GM19438 (cell line): ENCODE measurements at regions not wholly inside any gene's neighbourhood (a gene's known extent, or its start where the extent isn't known, plus 50 kb on each side); places are given as distances from the start of the nearest gene placed in this dataset.

Experiments
- ATAC-seq: cut with Tn5 transposase; IDR thresholded peaks from one replicate; pipeline ENCODE4 v1.9.1; 2021; ENCODE audit warnings: low read depth; ENCODE audit not compliant: unreplicated experiment

DNA sequence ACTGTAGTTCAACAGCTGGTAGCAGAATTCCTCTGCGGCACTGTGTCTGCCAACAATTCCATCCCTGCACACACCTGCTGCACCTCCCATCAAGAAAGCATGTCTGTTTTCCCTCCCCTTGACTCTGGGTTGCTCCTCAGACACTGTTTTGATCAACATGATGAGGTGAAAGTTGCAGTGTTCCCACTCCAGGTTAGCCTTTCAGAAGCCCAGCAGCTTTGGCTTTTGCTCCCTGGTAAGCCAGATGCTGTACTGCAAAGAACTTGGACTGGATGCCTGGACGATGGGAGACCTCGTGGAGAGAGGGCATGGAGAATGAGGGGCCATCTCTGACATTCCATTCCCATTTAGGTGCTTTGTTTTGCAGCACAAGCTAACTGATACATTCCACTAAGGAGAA lies 79.1 kb upstream of the MAFB start:
- no peak for ATAC-seq

DNA sequence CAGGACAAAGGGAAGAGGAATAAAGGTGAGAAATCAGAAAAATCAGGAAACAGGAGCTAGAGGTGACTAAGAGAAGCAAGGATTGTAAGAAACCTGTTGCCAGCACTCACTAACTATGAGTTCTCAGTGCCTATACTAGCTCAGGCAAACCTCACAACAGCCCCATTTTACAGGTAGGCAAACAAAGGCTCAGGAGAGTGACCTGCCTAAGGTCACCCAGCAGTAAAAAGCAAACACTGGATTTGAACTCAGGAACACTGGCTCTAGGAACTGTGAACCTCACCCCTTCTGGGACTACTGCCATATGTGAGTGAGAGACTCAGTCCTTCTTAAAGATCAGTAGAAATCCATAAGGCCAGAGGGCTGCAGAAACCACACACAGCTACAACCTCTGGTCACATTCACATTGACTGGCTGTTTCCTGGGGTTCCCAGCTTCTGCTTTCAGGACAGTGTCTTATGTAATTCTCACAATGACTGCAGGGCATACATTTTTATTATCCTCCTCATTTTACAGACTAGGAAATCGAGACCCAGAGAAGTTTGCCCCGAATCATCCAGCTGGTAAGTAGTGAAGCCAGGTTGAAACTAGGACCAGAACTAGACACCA lies 80.7 kb upstream of the MAFB start:
- no peak for ATAC-seq

DNA sequence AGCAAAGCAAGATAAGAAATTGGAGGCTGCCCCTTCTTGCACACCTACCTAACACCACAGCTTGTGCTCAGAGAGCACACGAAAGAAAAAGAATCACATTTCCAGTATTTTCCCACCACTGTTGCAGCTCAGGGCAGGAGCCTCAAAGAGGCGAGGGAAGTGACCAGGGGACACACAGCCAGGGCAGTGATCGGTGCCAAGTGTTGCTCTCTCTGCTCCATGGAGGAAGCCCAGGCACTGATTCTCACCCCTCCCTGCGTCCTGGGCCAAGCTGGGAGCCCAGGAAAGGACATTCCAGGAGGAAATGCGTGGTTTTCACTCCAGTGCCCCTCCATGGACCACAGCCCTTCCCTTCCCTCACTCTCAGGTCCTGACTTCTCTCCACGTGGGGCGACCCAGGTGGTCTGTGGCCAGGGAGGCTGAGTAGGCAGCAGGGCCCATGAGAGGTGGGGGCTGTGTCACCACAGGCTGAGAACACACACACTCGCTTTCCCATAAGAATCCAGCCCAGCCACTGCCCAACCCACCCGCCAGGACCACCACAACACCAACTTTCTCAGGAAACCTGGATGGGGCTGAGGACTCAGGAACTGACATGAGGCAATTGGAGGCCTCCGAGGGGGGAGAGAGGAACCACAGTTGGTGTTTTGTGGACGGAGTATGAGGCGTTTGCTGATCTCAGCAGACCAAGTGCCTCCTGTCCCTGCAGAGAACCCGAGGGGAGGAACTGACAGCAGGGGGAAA lies 81.7 kb upstream of the MAFB start:
- no peak for ATAC-seq

DNA sequence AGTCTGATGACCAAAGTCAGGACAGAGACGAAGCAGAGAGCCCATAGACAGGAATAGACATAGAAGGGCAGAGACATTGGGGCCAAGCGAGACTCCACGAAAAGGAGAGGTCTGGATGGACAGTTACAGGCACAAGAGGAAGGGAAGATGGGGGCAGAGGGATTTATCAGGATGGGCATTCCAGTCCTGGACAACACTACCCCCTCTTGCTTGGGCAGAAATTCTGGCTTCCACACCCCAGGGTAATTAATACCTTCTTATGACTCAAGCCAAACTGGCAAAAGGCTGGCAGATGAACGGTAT lies 82.2 kb upstream of the MAFB start:
- no peak for ATAC-seq

- ATAC-seq = no peak
Observed at GRCh38 chr20:40771848-40772511, 82.9 kb upstream of the MAFB start.

GRCh38 chr20:40773376-40773775 lies 84.3 kb upstream of the MAFB start:
- ATAC-seq = no peak

GRCh38 chr20:40774252-40774651 lies 85.2 kb upstream of the MAFB start:
- ATAC-seq = no peak

- ATAC-seq = no peak
Observed at GRCh38 chr20:40775561-40776146, 86.6 kb upstream of the MAFB start.

GRCh38 chr20:40776466-40777457 lies 87.7 kb upstream of the MAFB start:
- ATAC-seq = no peak

- ATAC-seq = no peak
Observed at GRCh38 chr20:40777653-40778052, 88.6 kb upstream of the MAFB start.

- no peak for ATAC-seq
Observed at GRCh38 chr20:40778894-40779496, 90.0 kb upstream of the MAFB start.

DNA sequence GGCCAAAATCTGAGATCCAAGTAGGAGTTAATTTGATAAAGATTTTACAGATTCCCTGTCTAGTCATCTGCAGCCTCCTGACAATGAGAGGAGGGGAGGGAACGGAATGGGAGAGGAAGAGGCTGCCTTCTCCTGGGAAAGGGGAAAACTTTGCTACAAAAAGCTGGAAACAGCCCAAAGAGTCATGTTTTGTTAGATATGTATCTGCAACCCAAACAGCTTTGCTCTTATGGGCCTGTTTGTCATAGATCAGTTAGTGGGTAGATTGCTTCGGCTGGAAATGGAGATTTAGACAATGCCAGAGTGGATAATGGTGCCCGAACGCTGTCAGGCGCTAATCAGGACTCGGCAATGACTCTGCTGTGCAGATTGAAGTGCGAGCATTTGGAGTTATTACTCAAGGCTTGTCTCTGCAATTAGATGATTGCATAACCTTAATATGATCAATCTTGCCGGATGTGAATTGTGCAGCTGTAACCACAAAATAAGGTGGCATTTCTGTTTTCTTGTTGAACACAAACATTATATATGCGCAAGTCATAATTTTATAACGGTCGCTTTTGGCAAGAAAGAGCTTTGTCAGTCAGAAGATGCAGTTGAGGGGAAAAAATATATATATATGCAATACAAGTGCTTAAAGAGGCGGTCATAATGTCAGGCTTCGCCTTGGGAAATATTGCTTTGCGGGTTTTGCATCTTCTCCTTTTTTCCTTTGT lies 92.4 kb upstream of the MAFB start:
- no peak for ATAC-seq

DNA sequence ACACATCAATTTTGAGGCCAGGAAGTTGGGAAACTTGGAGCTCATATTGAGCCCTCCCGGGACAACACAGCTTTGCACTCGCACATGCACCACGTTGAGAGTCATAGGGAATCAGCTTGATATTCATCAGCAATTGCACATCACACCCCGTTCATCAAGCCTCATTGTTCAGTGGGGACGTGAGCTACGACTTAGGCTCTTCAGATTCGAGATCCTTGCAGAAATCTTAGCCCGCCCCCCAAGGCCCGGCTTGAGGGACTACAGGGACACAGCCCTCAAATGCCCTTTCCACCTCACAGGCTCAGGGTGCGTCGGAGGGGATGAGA lies 93.0 kb upstream of the MAFB start:
- no peak for ATAC-seq

DNA sequence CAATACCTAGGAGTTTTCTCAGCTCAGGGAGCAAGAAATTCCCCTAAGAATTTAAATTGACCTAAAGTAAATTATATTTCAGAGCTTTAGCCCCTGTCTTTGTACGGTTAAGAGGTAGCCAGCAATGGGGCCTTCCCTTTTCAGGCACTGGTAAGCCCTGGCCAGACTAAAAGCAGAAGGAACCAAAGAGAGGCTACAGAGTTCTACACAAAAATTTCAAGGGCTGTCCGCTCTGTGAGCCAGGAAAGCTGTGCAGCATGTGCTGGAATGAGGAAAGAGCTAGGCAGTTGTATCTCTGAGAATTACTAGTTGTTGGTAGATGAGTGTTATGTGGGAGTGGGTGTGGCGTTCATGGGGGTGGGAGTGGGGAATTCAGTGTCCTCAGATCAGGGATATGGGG lies 96.3 kb upstream of the MAFB start:
- no peak for ATAC-seq

- no peak for ATAC-seq
Observed at GRCh38 chr20:40786336-40786735, 97.3 kb upstream of the MAFB start.

DNA sequence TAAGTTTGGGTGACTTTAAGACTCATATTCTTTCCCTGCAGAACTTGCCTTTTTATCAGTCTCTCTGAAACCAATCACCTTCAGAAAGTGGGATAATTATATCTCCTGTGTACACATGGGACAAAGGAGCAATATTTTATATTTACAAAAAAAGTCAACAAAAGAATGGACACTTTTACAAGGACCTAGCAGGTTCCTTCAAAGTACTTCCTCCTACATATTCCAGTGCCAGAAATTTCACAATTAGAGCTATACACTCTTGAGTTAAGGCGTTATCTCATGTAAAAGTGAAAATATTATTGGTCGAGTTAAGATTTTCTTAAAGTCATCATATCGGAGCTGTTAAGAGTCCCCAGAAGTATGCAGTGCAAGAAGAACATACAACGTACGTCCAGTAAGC lies 98.9 kb upstream of the MAFB start:
- no peak for ATAC-seq

GRCh38 chr20:40797425-40797824 lies 108.4 kb upstream of the MAFB start:
- no peak for ATAC-seq

DNA sequence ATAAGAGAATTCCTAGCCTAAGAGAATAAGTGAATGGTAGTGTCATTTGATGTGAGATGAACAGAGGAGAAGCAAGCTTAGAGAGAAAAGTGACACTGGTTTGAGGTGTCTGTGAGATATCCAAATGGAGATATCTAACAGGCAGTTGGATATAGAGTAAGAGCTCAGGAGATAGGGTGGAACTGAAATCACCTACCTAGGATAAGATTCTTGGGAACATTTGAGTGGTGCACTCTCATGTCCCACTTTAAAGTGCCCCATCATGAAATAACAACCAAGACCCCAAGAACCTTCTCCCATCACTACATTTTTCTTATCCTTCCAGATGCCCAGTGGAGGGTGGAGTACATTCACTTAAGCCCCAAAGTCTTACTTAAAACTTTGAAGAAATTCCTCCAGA lies 109.0 kb upstream of the MAFB start:
- ATAC-seq = no peak

- ATAC-seq = no peak
Observed at GRCh38 chr20:40802886-40803285, 113.8 kb upstream of the MAFB start.

- no peak for ATAC-seq
Observed at GRCh38 chr20:40803381-40803780, 114.3 kb upstream of the MAFB start.
